ENCODE measurements at regions not wholly inside any gene's neighbourhood (a gene's known extent, or its start where the extent isn't known, plus 50 kb on each side); places are given as distances from the start of the nearest gene placed in this dataset.
"Not testable (repeated sequence)": the region's sequence is repeated elsewhere in the genome, so short reads cannot be mapped to it uniquely, and the experiment has no call there.

DNA sequence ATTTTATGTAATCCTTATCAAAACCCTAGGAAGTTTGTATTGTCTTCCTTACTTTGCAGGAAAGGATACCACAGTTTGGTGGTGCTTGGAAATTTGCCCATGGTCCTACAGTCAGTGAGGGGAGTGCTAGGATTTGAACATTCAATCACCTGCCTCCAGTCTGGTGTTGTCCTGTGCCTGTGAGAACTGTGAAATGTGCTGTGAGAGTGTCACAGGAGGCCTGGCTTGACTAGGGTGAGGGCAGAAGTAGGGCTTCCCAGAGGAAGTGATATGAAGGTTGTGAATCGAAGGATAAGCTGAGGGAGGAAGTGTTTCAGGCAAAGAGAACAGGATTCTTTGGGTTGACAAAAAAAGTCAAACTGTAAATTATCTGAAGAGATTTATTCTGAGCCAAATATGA is 424.4 kb downstream of the TMEM135 start:
- H3K9me3 ChIP-seq (ENCODE audit: control insufficient read depth in 2 of 2, insufficient read depth in 1 of 2, low read length in 1 of 2): no peaks in the 10 kb centered on the region
- H3K27ac ChIP-seq (ENCODE audit: low read depth in 1 of 2, low read length in 1 of 2): no peak overlapping the region
- no peaks in the 10 kb centered on the region for H3K4me1 ChIP-seq (ENCODE audit: control insufficient read depth in 2 of 2, insufficient read depth in 2 of 2, low read length in 2 of 2)
- no peaks in the 10 kb centered on the region for H3K27me3 ChIP-seq (ENCODE audit: control insufficient read depth in 2 of 2, insufficient read depth in 1 of 2, low read length in 1 of 2)
- no peaks in the 10 kb centered on the region for H3K36me3 ChIP-seq (ENCODE audit: control insufficient read depth in 2 of 2, insufficient read depth in 2 of 2, low read length in 1 of 2)
- 27% methylated on average over 1 of the region's 1 CpG for WGBS
- no peak for DNase-seq (ENCODE audit: low read depth in 6 of 9, low spot score in 9 of 9)
- no peak overlapping the region for H3K4me3 ChIP-seq (ENCODE audit: low read length in 2 of 2)

DNA sequence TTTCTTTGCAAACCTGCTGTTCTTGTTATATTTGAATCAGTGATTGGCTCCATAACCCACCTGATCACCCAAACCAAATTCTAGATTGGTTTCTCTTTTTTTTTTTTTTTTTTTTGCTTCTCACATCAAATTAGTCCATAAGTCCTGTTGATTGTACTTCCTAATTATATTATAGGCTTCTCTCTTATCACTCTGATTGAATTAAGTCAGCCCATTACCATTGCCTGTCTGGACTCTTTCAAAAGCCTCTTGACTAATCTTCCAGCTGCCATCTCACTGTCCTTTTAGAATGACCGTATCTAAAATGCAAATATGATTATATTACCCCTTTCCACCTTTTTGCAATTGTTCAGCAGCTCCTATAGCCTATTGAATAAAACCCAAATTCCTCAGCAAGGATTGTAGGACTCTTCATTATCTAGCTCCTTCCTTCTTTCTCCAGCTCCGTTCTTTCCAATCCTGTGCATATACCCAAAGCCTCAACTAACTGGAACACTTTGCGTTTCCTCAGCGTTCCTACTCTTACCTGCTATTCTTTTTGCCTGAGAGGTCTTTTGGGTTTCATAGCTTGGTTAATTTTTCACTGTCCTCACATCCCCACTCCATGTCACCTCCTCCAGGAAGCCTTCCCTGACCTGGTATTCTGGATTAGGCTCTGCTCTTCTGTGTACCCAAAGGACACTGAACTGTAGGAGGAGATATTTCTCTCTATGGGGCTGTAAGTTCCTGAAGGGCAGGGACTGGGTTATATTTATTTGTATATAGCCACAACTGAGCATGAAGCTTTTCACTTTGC is 423.3 kb downstream of the TMEM135 start:
- 96% methylated on average over 4 of the region's 4 CpGs for WGBS

DNA sequence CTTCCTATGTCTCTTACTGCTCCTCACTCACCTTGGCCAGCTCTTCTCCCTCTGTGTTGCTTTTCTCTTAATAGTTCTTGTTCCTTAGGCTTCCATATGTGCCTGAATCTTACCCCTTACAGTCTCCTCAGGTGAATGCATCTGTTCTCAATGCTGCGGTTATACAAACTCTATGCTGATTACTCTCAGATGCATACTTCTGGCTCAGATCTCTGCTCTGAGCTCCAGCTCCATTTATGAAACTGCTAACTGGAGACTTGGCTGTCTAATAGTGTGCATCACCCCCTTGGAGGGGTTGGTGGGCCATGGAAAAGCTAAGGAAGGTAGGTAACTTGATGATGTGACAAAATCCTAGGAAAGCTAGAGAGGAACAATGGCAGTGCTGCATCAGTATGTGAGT is 422.5 kb downstream of the TMEM135 start:
- H3K27me3 ChIP-seq (ENCODE audit: control insufficient read depth in 2 of 2, insufficient read depth in 1 of 2, low read length in 1 of 2): no peaks in the 10 kb centered on the region
- 95% methylated on average over 1 of the region's 1 CpG for WGBS
- no peaks in the 10 kb centered on the region for H3K36me3 ChIP-seq (ENCODE audit: control insufficient read depth in 2 of 2, insufficient read depth in 2 of 2, low read length in 1 of 2)
- H3K9me3 ChIP-seq (ENCODE audit: control insufficient read depth in 2 of 2, insufficient read depth in 1 of 2, low read length in 1 of 2): no peaks in the 10 kb centered on the region
- H3K27ac ChIP-seq (ENCODE audit: low read depth in 1 of 2, low read length in 1 of 2): no peak overlapping the region
- H3K4me1 ChIP-seq (ENCODE audit: control insufficient read depth in 2 of 2, insufficient read depth in 2 of 2, low read length in 2 of 2): no peaks in the 10 kb centered on the region
- DNase-seq (ENCODE audit: low read depth in 6 of 9, low spot score in 9 of 9): no peak
- H3K4me3 ChIP-seq (ENCODE audit: low read length in 2 of 2): no peak overlapping the region

More for the DNA sequence above, 423.3 kb downstream of the TMEM135 start:
- Histone ChIP-seq H3K27ac (ENCODE audit: low read depth in 1 of 2, low read length in 1 of 2) (no peak overlapping the region), H3K27me3 (ENCODE audit: control insufficient read depth in 2 of 2, insufficient read depth in 1 of 2, low read length in 1 of 2) (no peaks in the 10 kb centered on the region), H3K9me3 (ENCODE audit: control insufficient read depth in 2 of 2, insufficient read depth in 1 of 2, low read length in 1 of 2) (no peaks in the 10 kb centered on the region), H3K4me3 (ENCODE audit: low read length in 2 of 2) (no peak overlapping the region), H3K36me3 (ENCODE audit: control insufficient read depth in 2 of 2, insufficient read depth in 2 of 2, low read length in 1 of 2) (no peaks in the 10 kb centered on the region), H3K4me1 (ENCODE audit: control insufficient read depth in 2 of 2, insufficient read depth in 2 of 2, low read length in 2 of 2) (no peaks in the 10 kb centered on the region)
- DNase-seq (ENCODE audit: low read depth in 6 of 9, low spot score in 9 of 9): no peak

DNA sequence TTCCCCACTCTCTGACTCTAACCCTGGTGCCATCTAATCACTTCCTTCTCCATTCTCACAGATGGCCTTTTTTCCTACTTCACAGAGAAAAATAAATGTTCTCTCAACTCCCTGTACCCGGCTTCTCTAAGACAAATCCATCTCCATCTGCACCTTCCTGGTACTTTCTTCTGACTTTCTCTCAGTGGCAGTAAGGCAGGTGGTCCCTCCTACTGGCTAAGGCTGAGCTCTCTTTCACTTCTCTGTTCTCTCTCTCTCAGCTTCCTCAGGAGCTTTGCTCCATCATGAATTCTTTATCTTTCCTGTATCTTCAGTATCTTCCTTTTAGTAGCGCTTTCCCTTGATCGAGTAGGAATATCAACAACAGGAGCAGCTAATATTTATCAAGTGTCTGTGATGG is 421.6 kb downstream of the TMEM135 start:
- no peaks in the 10 kb centered on the region for H3K4me1 ChIP-seq (ENCODE audit: control insufficient read depth in 2 of 2, insufficient read depth in 2 of 2, low read length in 2 of 2)
- H3K4me3 ChIP-seq (ENCODE audit: low read length in 2 of 2): no peak overlapping the region
- WGBS: 83% methylated on average over 3 of the region's 3 CpGs
- no peak for DNase-seq (ENCODE audit: low read depth in 6 of 9, low spot score in 9 of 9)
- no peaks in the 10 kb centered on the region for H3K36me3 ChIP-seq (ENCODE audit: control insufficient read depth in 2 of 2, insufficient read depth in 2 of 2, low read length in 1 of 2)
- no peaks in the 10 kb centered on the region for H3K9me3 ChIP-seq (ENCODE audit: control insufficient read depth in 2 of 2, insufficient read depth in 1 of 2, low read length in 1 of 2)
- no peaks in the 10 kb centered on the region for H3K27me3 ChIP-seq (ENCODE audit: control insufficient read depth in 2 of 2, insufficient read depth in 1 of 2, low read length in 1 of 2)
- H3K27ac ChIP-seq (ENCODE audit: low read depth in 1 of 2, low read length in 1 of 2): no peak overlapping the region

DNA sequence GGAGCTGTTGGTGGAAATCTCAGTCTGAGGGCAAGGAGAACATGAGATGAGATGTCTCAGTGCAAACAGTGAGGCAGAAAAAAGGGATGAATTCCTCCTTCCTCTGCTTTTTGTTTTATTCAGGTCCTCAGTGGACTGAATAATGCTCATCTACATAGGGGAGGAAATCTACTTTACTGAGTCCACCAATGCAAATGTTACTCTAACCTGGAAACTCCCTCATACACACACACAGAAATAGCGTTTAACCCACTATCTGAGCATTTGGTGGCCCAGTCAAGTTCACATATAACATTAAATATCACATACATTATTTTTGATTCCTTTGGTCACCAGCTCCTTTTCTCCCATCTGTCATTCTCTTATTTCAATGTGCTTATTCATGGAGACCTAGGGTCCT is 418.8 kb downstream of the TMEM135 start:
- H3K9me3 ChIP-seq (ENCODE audit: control insufficient read depth in 2 of 2, insufficient read depth in 1 of 2, low read length in 1 of 2): no peaks in the 10 kb centered on the region
- DNase-seq (ENCODE audit: low read depth in 6 of 9, low spot score in 9 of 9): no peak
- no peaks in the 10 kb centered on the region for H3K36me3 ChIP-seq (ENCODE audit: control insufficient read depth in 2 of 2, insufficient read depth in 2 of 2, low read length in 1 of 2)
- no peak overlapping the region for H3K27ac ChIP-seq (ENCODE audit: low read depth in 1 of 2, low read length in 1 of 2)
- H3K4me3 ChIP-seq (ENCODE audit: low read length in 2 of 2): no peak overlapping the region
- 99% methylated on average over 1 of the region's 1 CpG for WGBS
- H3K27me3 ChIP-seq (ENCODE audit: control insufficient read depth in 2 of 2, insufficient read depth in 1 of 2, low read length in 1 of 2): no peaks in the 10 kb centered on the region
- no peaks in the 10 kb centered on the region for H3K4me1 ChIP-seq (ENCODE audit: control insufficient read depth in 2 of 2, insufficient read depth in 2 of 2, low read length in 2 of 2)

DNA sequence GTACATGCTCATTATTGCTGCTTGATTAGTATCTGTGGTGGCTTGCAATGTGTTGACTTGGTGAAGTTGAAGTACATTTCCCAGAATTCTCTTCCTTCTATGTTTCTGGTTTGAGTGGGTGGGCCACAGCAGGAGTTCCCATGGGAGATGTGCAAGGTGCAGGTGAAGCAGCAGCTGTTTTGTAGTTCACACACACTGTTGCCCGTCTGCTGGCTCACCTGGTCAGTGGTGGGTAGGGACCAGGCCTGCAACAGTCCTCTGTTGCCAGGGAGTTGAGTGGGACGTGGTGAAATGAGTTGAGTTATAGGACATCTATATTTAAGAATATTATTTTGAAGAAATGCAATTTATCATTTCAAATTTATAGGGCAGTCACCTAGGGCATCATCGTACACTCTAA is 417.4 kb downstream of the TMEM135 start:
- H3K27me3 ChIP-seq (ENCODE audit: control insufficient read depth in 2 of 2, insufficient read depth in 1 of 2, low read length in 1 of 2): no peaks in the 10 kb centered on the region
- no peaks in the 10 kb centered on the region for H3K36me3 ChIP-seq (ENCODE audit: control insufficient read depth in 2 of 2, insufficient read depth in 2 of 2, low read length in 1 of 2)
- H3K27ac ChIP-seq (ENCODE audit: low read depth in 1 of 2, low read length in 1 of 2): no peak overlapping the region
- DNase-seq (ENCODE audit: low read depth in 6 of 9, low spot score in 9 of 9): no peak
- 92% methylated on average over 3 of the region's 3 CpGs for WGBS
- H3K9me3 ChIP-seq (ENCODE audit: control insufficient read depth in 2 of 2, insufficient read depth in 1 of 2, low read length in 1 of 2): no peaks in the 10 kb centered on the region
- H3K4me1 ChIP-seq (ENCODE audit: control insufficient read depth in 2 of 2, insufficient read depth in 2 of 2, low read length in 2 of 2): no peaks in the 10 kb centered on the region
- H3K4me3 ChIP-seq (ENCODE audit: low read length in 2 of 2): no peak overlapping the region

DNA sequence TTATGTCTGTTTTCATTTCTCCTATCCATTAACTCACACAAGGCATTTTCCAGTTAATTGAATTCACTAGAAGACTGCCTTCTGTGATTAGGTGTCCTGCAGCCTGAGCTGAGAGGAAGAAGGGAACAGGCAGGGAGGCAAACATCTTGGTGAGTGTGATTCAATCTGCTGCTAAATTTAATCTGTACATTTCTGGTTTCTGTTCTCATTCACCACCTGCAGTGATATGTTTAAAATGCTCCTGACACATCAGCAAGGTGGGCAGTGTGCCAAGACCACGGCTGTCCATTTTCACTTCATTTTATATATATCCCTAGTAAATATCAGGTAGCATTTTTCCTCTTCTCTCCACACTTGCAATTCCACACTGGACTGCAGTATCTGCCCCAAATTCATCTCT is 416.5 kb downstream of the TMEM135 start:
- no peaks in the 10 kb centered on the region for H3K27me3 ChIP-seq (ENCODE audit: control insufficient read depth in 2 of 2, insufficient read depth in 1 of 2, low read length in 1 of 2)
- H3K4me3 ChIP-seq (ENCODE audit: low read length in 2 of 2): no peak overlapping the region
- H3K9me3 ChIP-seq (ENCODE audit: control insufficient read depth in 2 of 2, insufficient read depth in 1 of 2, low read length in 1 of 2): no peaks in the 10 kb centered on the region
- H3K4me1 ChIP-seq (ENCODE audit: control insufficient read depth in 2 of 2, insufficient read depth in 2 of 2, low read length in 2 of 2): no peaks in the 10 kb centered on the region
- H3K27ac ChIP-seq (ENCODE audit: low read depth in 1 of 2, low read length in 1 of 2): no peak overlapping the region
- 0% methylated on average over 1 of the region's 1 CpG for WGBS
- no peaks in the 10 kb centered on the region for H3K36me3 ChIP-seq (ENCODE audit: control insufficient read depth in 2 of 2, insufficient read depth in 2 of 2, low read length in 1 of 2)
- no peak for DNase-seq (ENCODE audit: low read depth in 6 of 9, low spot score in 9 of 9)

DNA sequence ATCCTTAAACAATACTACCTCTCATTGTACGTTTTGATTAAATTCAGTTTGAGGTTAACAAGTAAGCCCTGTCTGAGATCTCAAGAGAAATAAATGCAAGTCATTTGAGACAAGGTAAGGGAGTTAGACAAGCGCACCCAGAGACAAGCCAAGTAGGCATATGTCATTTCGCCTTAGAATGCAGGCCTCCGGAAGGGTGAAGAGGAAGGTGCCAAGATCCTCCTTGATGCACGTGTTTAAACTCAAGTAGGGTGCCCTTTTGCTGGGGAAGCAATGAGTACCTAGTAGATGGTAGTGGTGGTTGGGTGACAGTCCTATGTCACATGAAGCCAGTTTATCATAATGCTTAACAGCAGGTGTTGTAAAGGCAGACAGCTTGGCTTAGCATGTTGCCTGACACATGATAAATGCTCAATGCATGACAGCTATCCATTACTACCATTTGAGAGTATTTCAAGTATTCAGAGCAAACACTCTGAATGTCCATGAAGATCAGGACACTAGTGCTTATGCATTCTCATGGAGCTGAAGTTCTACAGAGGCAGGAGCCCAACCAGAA is 415.9 kb downstream of the TMEM135 start:
- DNase-seq (ENCODE audit: low read depth in 6 of 9, low spot score in 9 of 9): no peak
- Histone ChIP-seq H3K4me1 (ENCODE audit: control insufficient read depth in 2 of 2, insufficient read depth in 2 of 2, low read length in 2 of 2) (no peaks in the 10 kb centered on the region), H3K9me3 (ENCODE audit: control insufficient read depth in 2 of 2, insufficient read depth in 1 of 2, low read length in 1 of 2) (no peaks in the 10 kb centered on the region), H3K36me3 (ENCODE audit: control insufficient read depth in 2 of 2, insufficient read depth in 2 of 2, low read length in 1 of 2) (no peaks in the 10 kb centered on the region), H3K27ac (ENCODE audit: low read depth in 1 of 2, low read length in 1 of 2) (no peak overlapping the region), H3K27me3 (ENCODE audit: control insufficient read depth in 2 of 2, insufficient read depth in 1 of 2, low read length in 1 of 2) (no peaks in the 10 kb centered on the region), H3K4me3 (ENCODE audit: low read length in 2 of 2) (no peak overlapping the region)
- 91% methylated on average over 5 of the region's 5 CpGs for WGBS

DNA sequence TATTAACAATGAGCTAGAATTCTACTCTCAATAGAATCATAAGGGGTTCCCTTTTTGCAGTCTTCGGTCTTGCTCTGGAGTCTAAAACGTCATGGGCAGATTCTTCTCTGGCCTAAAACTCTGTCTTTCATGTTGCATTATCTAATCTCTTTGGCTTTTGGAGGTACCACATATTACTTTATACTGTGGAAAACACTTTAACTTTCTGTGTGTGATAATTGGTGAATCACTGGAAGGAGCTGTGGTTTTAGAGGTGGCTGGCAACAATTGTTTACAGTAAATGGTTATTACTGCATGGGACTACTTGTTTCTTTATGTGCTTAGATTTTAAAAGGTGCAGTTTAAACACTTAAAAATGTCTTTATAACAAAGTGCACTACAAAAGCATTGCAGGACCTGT is 414.3 kb downstream of the TMEM135 start:
- H3K9me3 ChIP-seq (ENCODE audit: control insufficient read depth in 2 of 2, insufficient read depth in 1 of 2, low read length in 1 of 2); H3K27me3 ChIP-seq (ENCODE audit: control insufficient read depth in 2 of 2, insufficient read depth in 1 of 2, low read length in 1 of 2); H3K27ac ChIP-seq (ENCODE audit: low read depth in 1 of 2, low read length in 1 of 2); H3K36me3 ChIP-seq (ENCODE audit: control insufficient read depth in 2 of 2, insufficient read depth in 2 of 2, low read length in 1 of 2); DNase-seq (ENCODE audit: low read depth in 6 of 9, low spot score in 9 of 9); H3K4me3 ChIP-seq (ENCODE audit: low read length in 2 of 2); H3K4me1 ChIP-seq (ENCODE audit: control insufficient read depth in 2 of 2, insufficient read depth in 2 of 2, low read length in 2 of 2): not testable (repeated sequence)
- WGBS: 94% methylated on average over 2 of the region's 2 CpGs
